Left renal cortex interstitium (tissue), 4 donors: ENCODE measurements at regions not wholly inside any gene's neighbourhood (a gene's known extent, or its start where the extent isn't known, plus 50 kb on each side); places are given as distances from the start of the nearest gene placed in this dataset.
A peak's percentile ranks its signal among the peaks of the same experiment; 100 is the strongest.
"Not testable (repeated sequence)": the region's sequence is repeated elsewhere in the genome, so short reads cannot be mapped to it uniquely, and the experiment has no call there.

ENCODE experiments used
- DNase-seq, 4 donors: peaks; one replicate each; pipeline ENCODE4 v3.0.0-alpha.2; 2013; ENCODE audit warnings: low read depth in 4 of 4, low spot score in 2 of 4, missing footprints in 1 of 4

DNA sequence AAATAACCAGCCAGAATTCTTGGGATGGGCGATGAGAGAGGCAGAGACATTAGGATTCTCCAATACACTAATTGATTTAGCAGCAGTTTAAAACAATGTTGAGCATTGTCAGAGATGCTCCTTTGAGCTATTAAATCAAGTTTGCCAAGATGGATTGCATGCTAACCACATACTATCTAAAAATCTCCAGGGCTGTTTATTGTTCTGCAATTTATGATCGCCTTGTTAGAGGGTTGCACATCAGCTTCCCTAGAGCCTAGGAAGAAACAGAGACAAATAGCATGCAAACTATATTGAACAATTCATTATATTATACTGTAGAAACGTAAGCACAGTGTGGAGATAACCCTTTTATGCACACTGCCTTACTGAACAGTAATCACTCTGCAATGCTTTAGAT, 599.9 kb downstream of the SOX5 start:
- DNase-seq = no peak

DNA sequence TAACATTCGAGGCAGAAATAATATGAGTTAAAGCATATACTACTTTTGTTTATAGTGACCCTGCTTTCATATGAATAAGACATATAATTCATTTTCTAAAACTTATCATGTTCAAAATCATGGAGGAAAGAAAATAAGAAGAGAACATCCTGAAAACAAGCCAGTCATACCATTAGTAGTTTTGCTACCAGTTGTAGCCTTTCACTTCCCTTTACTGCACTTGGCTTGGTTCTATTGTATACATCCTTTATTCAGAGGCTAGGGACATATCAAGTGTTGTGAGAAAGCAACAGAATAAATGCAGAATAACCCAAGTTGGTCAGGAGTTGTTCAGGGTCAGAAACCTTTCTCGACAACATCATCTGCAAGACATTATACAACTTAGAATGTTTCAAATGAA, 598.7 kb downstream of the SOX5 start:
- DNase-seq = no peak

DNA sequence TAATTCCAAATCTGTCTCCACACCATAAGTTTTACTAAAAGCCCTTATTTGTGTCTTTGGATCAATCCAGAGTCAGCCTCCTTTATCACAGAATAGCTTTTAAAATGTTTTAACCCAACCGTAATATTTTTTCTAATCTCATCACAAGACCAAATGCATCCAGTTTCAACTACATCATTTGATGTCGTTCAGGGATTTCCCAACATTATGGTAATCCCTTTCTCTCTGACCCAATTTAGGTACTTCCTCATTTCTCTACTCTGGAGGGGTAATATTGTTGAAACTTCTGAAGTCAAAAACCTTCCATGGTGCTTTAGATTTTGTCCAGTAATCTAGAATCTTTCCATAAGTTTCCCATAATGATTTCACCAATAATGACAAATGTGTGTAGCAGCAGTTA, 596.8 kb downstream of the SOX5 start:
- DNase-seq = no peak

DNA sequence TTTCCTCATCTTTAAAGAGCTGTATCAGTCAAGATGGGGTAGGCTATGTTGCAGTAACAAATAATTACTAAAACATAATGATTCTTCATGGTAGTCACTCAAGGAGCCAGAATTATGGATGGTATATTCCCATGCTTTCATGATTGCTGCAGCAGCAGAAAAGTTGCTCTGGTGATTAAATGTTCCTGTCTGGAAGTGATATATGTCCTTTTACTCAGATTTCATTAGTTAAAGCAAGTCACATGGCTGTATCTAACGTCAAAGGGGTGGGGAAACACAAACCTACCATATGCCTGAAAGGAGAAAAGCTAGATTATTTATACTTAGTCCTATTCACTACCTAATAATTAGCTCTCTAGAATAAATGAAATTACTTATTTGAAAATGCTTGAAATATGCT, 594.7 kb downstream of the SOX5 start:
- no peak for DNase-seq

DNA sequence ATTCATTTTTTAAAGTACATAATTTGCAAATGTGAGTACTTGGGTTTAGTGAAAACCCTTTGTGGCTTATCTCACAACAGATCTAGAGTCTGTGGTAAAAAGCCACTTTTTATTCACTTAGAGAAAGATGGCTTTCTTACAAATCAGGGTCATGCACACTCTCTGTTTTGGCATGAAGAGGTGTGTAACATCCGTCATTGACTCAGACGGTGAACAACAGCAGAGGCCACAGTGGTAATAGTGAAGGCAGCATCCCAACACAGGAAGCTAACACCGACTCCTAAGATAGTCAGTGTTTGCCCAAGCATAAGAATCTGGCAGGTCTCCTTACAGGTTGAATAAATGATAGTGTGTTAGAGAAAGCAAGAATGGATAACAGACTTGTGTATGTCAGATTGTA, 593.0 kb downstream of the SOX5 start:
- no peak for DNase-seq

DNA sequence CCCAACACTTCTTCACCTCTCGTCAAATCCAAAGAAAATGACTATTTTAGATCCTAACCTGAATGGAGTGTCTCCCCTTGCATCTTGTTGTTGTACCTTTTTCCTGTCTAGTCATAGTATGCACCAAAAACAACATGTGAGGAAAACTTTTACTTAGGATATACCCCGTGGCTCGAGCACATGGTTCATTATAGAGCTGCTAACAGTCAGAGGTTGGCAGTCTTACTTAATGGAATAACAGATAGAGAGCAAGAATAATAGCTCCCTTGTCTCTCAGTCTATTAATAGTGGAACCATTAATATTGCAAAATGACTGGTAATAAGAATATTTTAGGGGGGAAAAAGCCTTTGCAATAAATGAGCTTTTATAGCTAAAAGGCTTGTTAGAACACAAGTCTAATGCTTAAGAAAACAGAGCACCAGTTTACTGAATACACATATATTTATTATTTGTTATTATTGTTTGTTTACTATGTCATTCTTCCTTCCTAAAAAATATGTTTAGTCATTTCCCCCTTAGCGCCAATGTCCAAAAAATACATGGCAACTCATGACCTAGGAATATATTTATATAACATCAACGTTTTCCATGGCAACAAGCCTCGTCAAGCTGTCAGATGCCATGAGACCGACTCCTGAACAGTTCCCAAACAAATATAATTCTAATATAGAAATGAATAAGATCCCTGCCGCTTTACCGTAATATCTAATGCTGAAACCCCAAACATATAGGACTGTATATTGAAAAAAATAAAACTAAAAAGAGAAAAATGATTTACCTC, 592.4 kb downstream of the SOX5 start:
- DNase-seq = no peak

DNA sequence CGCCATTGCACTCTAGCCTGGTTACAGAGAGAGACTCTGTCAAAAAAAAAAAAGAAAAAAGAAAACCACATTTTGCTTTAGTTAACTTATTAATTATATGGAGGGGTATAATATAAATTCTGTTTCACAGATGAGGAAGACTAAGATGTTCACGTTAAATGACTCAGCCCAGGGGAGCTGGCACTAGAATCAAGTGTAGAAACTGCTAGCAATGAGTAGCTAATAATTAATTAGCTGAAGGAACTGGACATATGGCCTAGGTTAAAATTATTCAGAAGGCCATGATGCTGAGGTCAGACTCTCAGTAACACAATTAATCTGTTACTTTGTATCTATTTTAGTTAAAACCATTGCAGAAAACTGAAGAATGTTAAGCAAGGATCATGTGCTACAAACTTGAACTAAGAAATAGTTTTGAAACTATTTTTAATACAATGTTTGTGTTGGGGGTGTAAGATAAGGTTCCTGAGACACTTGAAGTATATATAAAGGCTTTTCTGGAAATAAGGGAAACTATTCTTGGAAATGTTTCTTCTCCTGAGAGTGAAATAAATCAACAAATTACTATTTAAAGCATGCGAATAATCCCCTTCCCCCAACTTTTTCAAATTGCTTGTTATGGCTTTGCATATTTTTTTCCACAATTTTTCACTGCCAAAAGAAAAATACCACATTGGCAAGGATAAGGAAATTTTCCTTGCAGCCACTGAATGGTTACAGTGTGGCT, 589.3 kb downstream of the SOX5 start:
- DNase-seq = peak in 1 of 4 donors; percentile 39

- no peak for DNase-seq
Measured at GRCh38 chr12:23361971-23362370, 587.5 kb downstream of the SOX5 start.

DNA sequence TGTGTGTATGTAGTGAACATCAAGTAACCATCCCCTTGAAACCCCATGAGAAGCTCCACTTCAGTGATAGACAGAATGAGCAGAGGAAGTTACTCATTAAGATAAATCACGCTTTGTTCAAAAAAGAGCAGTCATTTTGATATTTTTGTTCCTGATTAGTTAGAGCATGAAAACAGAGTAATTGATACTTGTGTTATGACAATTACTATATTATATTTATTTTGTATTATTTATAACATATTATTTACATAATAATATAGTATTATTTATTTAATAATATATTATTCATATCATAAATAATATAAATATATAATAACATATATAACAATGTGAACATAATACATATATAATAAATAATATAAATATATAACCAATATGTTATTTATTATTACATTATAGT, 580.9 kb downstream of the SOX5 start:
- DNase-seq = no peak

DNA sequence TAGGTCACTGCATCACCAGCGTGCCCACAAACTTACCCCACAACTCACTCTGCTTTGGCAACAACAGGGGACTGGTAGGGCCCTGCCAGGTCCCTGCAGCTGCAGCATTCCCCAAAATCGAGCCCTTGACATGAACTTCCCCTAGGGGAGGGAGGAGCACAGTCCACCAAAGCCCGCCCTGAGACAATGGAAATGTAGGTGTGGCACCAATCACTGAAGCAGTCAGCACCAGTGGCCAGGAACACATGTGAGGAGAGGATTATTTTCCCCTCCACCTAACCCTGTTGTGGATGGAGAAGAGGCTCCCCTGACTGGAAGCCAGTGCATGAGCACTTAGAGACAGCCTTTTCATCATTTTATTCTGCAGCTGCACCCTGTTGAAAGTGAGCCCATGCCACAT, 573.8 kb downstream of the SOX5 start:
- no peak for DNase-seq

DNA sequence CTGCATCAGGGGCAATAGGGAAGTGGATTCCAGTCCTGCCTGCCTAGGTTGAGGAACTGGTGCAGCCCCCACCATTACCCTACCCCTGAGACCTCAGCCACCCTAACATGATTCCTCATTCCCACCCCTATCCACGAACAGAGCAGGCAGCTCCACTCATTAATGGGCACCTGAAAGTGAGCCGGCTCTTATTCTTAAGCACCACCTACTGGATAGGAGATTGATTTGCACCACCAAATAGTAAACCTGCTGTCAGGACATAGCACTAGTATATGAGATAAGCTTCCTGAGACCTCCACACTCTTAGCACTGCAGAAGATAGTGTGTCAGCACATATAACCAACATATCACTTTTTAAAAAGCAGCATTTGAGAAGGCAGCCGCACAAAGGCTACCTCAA, 573.2 kb downstream of the SOX5 start:
- DNase-seq = no peak

GRCh38 chr12:23380419-23381100, 568.9 kb downstream of the SOX5 start:
- DNase-seq = no peak

GRCh38 chr12:23388898-23389297, 560.6 kb downstream of the SOX5 start:
- not testable (repeated sequence) for DNase-seq

GRCh38 chr12:23389315-23389714, 560.2 kb downstream of the SOX5 start:
- not testable (repeated sequence) for DNase-seq

DNA sequence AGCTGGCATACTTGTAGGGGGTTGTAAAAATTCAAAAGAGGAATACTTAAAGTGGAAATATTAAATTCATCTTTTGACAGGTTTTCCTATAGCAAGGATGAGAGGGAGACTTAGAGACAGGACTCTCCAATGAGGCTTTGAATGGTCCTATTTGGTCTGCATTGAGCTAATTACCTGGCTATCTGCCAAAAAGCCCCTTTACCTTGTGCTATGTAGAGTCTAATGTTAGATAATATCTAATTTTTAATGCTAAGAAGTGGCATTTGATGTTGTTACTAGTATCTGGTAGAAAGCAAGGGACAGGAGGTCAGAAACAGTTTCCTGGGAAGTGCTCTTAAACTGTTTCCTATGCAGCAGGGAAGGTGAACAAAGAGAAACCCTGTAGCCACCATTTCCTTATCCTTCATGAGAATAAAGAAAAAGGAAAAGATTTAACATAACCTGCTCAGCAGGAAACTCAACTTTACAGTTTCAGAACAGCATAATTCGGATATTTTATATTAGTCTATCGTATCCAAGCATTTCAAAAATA, 550.0 kb downstream of the SOX5 start:
- no peak for DNase-seq

GRCh38 chr12:23415180-23415579, 534.3 kb downstream of the SOX5 start:
- DNase-seq = no peak

DNA sequence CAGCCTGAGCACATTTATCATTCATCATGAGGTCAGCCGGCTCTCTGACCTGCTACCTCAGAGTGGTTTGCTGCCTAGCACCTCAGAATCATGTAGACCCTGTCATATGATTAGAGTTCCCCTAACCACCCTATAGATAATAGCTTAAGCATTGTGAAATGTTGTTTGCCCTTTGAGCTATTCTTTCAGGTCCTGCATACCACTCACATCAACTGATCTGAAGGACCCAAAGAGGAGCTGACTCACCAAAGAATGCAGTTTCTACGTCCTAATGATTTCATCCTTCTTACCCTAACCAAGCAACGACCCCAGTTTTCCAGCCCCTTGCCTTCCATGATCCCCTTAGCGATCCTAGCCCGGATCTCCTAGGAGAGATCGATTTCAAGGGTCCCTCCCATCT, 527.9 kb downstream of the SOX5 start:
- no peak for DNase-seq

DNA sequence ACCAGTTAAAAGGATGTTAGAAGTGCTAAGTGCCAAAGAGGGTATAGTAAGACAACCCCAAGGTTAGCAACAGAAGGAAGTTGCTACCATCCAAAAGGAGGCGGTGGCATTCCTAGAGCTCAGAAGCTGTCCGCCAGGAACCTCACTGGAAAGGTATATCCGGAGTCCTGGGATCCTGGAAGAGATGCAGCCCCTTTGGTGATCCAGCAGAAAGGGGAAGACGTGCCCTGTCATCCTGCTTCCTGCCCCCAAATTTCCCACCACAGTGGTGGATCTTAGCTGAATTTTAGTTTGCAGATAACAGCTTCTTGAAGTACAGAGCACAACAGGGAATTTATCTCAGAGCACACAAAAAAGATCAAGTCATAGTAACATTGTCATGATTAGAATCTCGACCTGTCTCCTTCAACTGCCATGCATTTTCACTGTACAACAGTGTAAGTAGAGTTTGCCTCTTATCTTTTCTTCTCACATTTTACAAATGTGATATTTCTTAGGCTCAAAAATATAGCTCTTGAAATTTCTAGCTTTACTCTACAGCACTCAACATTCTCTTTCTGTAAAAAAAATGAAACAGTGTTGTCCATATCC, 526.3 kb downstream of the SOX5 start:
- no peak for DNase-seq

DNA sequence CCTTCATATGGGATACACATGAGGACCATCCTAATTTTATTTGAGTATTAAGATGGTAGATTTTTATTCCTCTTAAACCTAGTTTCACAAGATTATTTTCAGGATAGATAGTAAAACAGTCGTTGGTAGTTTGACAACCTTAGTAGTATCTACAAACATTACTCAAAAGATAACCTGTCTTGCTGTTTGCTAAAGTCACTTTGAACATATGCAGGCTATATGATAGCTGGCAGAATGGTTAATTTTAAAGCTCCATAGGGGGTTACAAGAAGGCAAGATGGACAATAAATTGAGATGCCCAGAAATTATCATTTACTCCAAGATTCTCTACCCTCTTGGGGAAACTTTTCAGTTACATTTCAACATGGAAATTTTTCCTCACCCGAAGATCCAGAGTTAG, 525.7 kb downstream of the SOX5 start:
- DNase-seq = no peak

DNA sequence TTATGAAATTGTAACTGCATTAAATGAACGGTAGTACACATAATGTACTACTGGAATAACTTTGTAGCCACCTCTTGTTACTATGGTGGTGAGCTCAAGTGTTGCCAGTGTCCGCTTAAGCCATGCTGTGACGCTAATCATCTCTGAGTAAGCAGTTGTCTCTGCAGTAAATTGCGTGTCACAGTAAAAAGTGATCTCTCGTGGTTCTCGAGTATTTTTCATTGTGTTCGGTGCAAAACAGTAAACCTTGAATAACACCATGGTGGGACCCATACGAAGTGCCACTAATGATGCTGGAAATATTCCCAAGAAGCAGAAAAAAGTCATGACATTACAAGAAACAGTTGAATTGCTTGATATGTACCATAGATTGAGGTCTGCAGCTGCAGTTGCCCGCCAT, 524.8 kb downstream of the SOX5 start:
- no peak for DNase-seq

- no peak for DNase-seq
Measured at GRCh38 chr12:23426328-23426727, 523.1 kb downstream of the SOX5 start.
